IMR-90 (cell line): ENCODE measurements at regions not wholly inside any gene's neighbourhood (a gene's known extent, or its start where the extent isn't known, plus 50 kb on each side); places are given as distances from the start of the nearest gene placed in this dataset.
A peak's percentile ranks its signal among the peaks of the same experiment; 100 is the strongest.

ENCODE experiments used
- ATAC-seq: fragments of 200-7000 bp; cut with Tn5 transposase; 2 replicates; pipeline ENCODE4 v1.9.1; 2020; ENCODE audit warnings: low read depth, mild to moderate bottlenecking, moderate library complexity
- BruUV-seq: library from RNA; stranded (reverse); fragments of 400-500 nt; replicated peaks from 2 replicates; lab custom pipeline; 2021; lab: Mats Ljungman, UMichigan
- CTCF ChIA-PET: fragments of 300-600 bp; formaldehyde crosslinking; extraction: SDS; loops from one replicate; lab custom pipeline; 2021; ENCODE audit warnings: antibody characterized with exemption; lab: Yijun Ruan, JAX
- POLR2A ChIA-PET: fragments of 300-600 bp; sonication (Branson Sonifier 250); formaldehyde crosslinking; loops from one replicate; lab custom pipeline; 2022; ENCODE audit warnings: antibody characterized with exemption; ENCODE audit not compliant: unreplicated experiment; lab: Charles Lee
- DNase-seq: peaks from one replicate; pipeline ENCODE4 v3.0.0; 2013
- H2AFZ ChIP-seq: replicated peaks from 2 replicates; pipeline ENCODE3; 2013; ENCODE audit warnings: low read length, mild to moderate bottlenecking; ENCODE audit not compliant: poor library complexity
- H2AK5ac ChIP-seq: 2 replicates; pipeline ENCODE4 v1.6.1; 2013; ENCODE audit warnings: low read depth, low read length, inconsistent platforms
- H2AK9ac ChIP-seq: replicated peaks from 2 replicates; pipeline ENCODE3; 2013; ENCODE audit warnings: mild to moderate bottlenecking, low read depth, low read length, moderate library complexity; ENCODE audit not compliant: poor library complexity
- H2BK120ac ChIP-seq: 2 replicates; pipeline ENCODE4 v1.6.1; 2013; ENCODE audit warnings: low read depth, low read length, inconsistent platforms
- H2BK15ac ChIP-seq: 3 replicates; pipeline ENCODE4 v1.6.1; 2013; ENCODE audit warnings: low read depth, low read length, inconsistent platforms
- H2BK20ac ChIP-seq: 2 replicates; pipeline ENCODE4 v1.6.1; 2013; ENCODE audit warnings: low read depth, mild to moderate bottlenecking, inconsistent platforms, low read length, moderate library complexity
- H2BK5ac ChIP-seq: 2 replicates; pipeline ENCODE4 v1.6.1; 2013; ENCODE audit warnings: mild to moderate bottlenecking, low read depth, low read length, inconsistent platforms; ENCODE audit not compliant: poor library complexity, severe bottlenecking
- H3K14ac ChIP-seq: replicated peaks from 2 replicates; pipeline ENCODE4 v1.6.1; 2013; ENCODE audit warnings: low read depth, low read length, inconsistent platforms
- H3K18ac ChIP-seq: 2 replicates; pipeline ENCODE4 v1.6.1; 2013; ENCODE audit warnings: low read depth, low read length, control low read depth
- H3K23ac ChIP-seq: 2 replicates; pipeline ENCODE4 v1.6.1; 2013; ENCODE audit warnings: low read depth, low read length, inconsistent platforms
- H3K27ac ChIP-seq: 2 replicates; pipeline ENCODE4 v1.5.1; 2013; ENCODE audit warnings: mild to moderate bottlenecking, control low read depth, low read length; ENCODE audit not compliant: insufficient read depth
- H3K27me3 ChIP-seq: 2 replicates; pipeline ENCODE4 v1.6.1; 2013; ENCODE audit warnings: low read length; ENCODE audit not compliant: control insufficient read depth, insufficient read depth
- H3K36me3 ChIP-seq: 2 replicates; pipeline ENCODE4 v1.6.1; 2013; ENCODE audit warnings: low read length, mixed read lengths; ENCODE audit not compliant: control insufficient read depth, insufficient read depth
- H3K4ac ChIP-seq: 2 replicates; pipeline ENCODE4 v1.6.1; 2013; ENCODE audit warnings: low read depth, low read length, inconsistent platforms
- H3K4me1 ChIP-seq: 2 replicates; pipeline ENCODE4 v1.6.1; 2013; ENCODE audit warnings: low read length, mixed read lengths; ENCODE audit not compliant: control insufficient read depth, insufficient read depth
- H3K4me2 ChIP-seq: 2 replicates; pipeline ENCODE4 v1.6.1; 2013; ENCODE audit warnings: low read depth, mild to moderate bottlenecking, control low read depth, low read length, moderate library complexity
- H3K4me3 ChIP-seq: 2 replicates; pipeline ENCODE4 v1.5.1; 2013; ENCODE audit warnings: low read depth, mild to moderate bottlenecking, control low read depth, low read length, moderate library complexity; ENCODE audit not compliant: insufficient read depth
- H3K56ac ChIP-seq: 2 replicates; pipeline ENCODE4 v1.6.1; 2013; ENCODE audit warnings: low read length, inconsistent platforms; ENCODE audit not compliant: insufficient read depth; ENCODE audit errors: extremely low read depth
- H3K79me1 ChIP-seq, 2 experiments: 2 replicates each; pipeline ENCODE4 v1.6.1; 2013; ENCODE audit warnings: low read length in 2 of 2, inconsistent platforms in 1 of 2, low read depth in 1 of 2
- H3K9ac ChIP-seq: 2 replicates; pipeline ENCODE4 v1.6.1; 2013; ENCODE audit warnings: low read depth, low read length, control low read depth
- H3K9me1 ChIP-seq: 2 replicates; pipeline ENCODE4 v1.6.1; 2013; ENCODE audit warnings: low read length, inconsistent platforms; ENCODE audit not compliant: insufficient read depth
- H3K9me3 ChIP-seq: 2 replicates; pipeline ENCODE4 v1.6.1; 2013; ENCODE audit warnings: low read length; ENCODE audit not compliant: control insufficient read depth, insufficient read depth
- H4K20me1 ChIP-seq: 2 replicates; pipeline ENCODE4 v1.6.1; 2013; ENCODE audit warnings: low read length, inconsistent platforms; ENCODE audit not compliant: insufficient read depth
- H4K5ac ChIP-seq: 2 replicates; pipeline ENCODE4 v1.6.1; 2013; ENCODE audit warnings: mild to moderate bottlenecking, low read depth, low read length, control low read depth
- H4K8ac ChIP-seq, 2 experiments: 2 replicates each; pipeline ENCODE4 v1.6.1; 2013; ENCODE audit warnings: low read depth in 2 of 2, low read length in 2 of 2, control low read depth in 1 of 2, inconsistent platforms in 1 of 2
- H4K91ac ChIP-seq: 2 replicates; pipeline ENCODE4 v1.6.1; 2013; ENCODE audit warnings: low read depth, low read length, inconsistent platforms; ENCODE audit not compliant: insufficient read depth
- CEBPB ChIP-seq: IDR thresholded peaks from 2 replicates; pipeline ENCODE4 v1.6.1; 2012; ENCODE audit warnings: low read depth, low read length, improper control_type of control experiment
- CHD1 ChIP-seq: IDR thresholded peaks from 2 replicates; pipeline ENCODE4 v1.6.1; 2012; ENCODE audit warnings: low read depth, low read length, improper control_type of control experiment
- CTCF ChIP-seq: conservative IDR thresholded peaks from 2 replicates; pipeline ENCODE4 v1.5.1; 2012; ENCODE audit warnings: mild to moderate bottlenecking, low read depth, low read length, improper control_type of control experiment
- FOS ChIP-seq: fragments of 150-350 bp; IDR thresholded peaks from 2 replicates; pipeline ENCODE4 v1.6.1; 2016; ENCODE audit warnings: low read depth, low read length
- MAFK ChIP-seq: IDR thresholded peaks from 2 replicates; pipeline ENCODE4 v1.6.1; 2012; ENCODE audit warnings: low read depth, low read length, improper control_type of control experiment
- MAZ ChIP-seq: IDR thresholded peaks from 2 replicates; pipeline ENCODE4 v1.6.1; 2012; ENCODE audit warnings: low read depth, mild to moderate bottlenecking, low read length, improper control_type of control experiment, moderate library complexity, borderline replicate concordance
- NFE2L2 ChIP-seq: fragments of 150-350 bp; IDR thresholded peaks from 2 replicates; pipeline ENCODE4 v1.6.1; 2016; ENCODE audit warnings: low read depth, mild to moderate bottlenecking, low read length
- POLR2A ChIP-seq: IDR thresholded peaks from 2 replicates; pipeline ENCODE4 v1.6.1; 2012; ENCODE audit warnings: mild to moderate bottlenecking, low read depth, low read length
- RAD21 ChIP-seq: IDR thresholded peaks from 2 replicates; pipeline ENCODE4 v1.6.1; 2012; ENCODE audit warnings: low read length, improper control_type of control experiment
- RCOR1 ChIP-seq: IDR thresholded peaks from 2 replicates; pipeline ENCODE4 v1.6.1; 2012; ENCODE audit warnings: mild to moderate bottlenecking, low read length, improper control_type of control experiment; ENCODE audit not compliant: insufficient replicate concordance
- RFX5 ChIP-seq: IDR thresholded peaks from 2 replicates; pipeline ENCODE4 v1.8.0; 2012; ENCODE audit warnings: low read depth, mild to moderate bottlenecking, low read length, moderate library complexity
- WGBS, 2 experiments: methylation state at CpG; one replicate each; pipeline versions ENCODE4 v1.1.5 to v1.1.7; 2013; ENCODE audit warnings: missing lambda C conversion rate in 2 of 2; ENCODE audit not compliant: insufficient read length in 1 of 2; ENCODE audit errors: extremely low coverage in 2 of 2; 5-methylcytosine and 5-hydroxymethylcytosine counted together
- dilution Hi-C: fragments of 300-500 bp; cut with HindIII; formaldehyde crosslinking; loops from one replicate; pipeline ENCODE4 v1.14.3; 2018; ENCODE audit warnings: low sequenced_read_pairs; ENCODE audit not compliant: unreplicated experiment
- in situ Hi-C: fragments of 300-500 bp; cut with MboI; formaldehyde crosslinking; loops from 3 replicates; pipeline ENCODE4 v1.14.3; 2019; ENCODE audit warnings: low sequenced_read_pairs, inconsistent platforms, mixed read lengths
- intact Hi-C: fragments of 100-400 bp; cut with micrococcal nuclease; formaldehyde crosslinking; loops from 2 replicates; pipeline ENCODE4 v1.10.0; 2022

GRCh38 chr11:71197096-71197495 lies 55.3 kb downstream of the SHANK2 start:
- Histone ChIP-seq H3K4me3 (no peak overlapping the region), H4K5ac (no peak overlapping the region), H2BK15ac (no peak overlapping the region), H3K9me3 (no peaks in the 10 kb centered on the region), H3K4me1 (peaks cover 3% of the 10 kb centered on the region; the same call in 1 of the 2 replicates), H3K9me1 (no peaks in the 10 kb centered on the region), H2BK20ac (no peak overlapping the region), H2AK9ac (no peak overlapping the region), H3K4ac (no peak overlapping the region), H3K27me3 (no peaks in the 10 kb centered on the region), H3K36me3 (peaks cover 7% of the 10 kb centered on the region), H2BK120ac (no peak overlapping the region), H2BK5ac (no peak overlapping the region), H4K20me1 (no peaks in the 10 kb centered on the region; the same call in 1 of the 2 replicates), H2AK5ac (no peak overlapping the region), H3K27ac (no peak overlapping the region), H4K91ac (no peak overlapping the region), H3K9ac (no peak overlapping the region), H3K14ac (no peak overlapping the region), H3K56ac (no peak overlapping the region), H2AFZ (peak overlapping the region; percentile 29), H3K18ac (no peak overlapping the region), H4K8ac (no peak overlapping the region), H3K23ac (no peak overlapping the region), H3K79me1 (no peaks in the 10 kb centered on the region; a peak in 2 of 4 replicates), H3K4me2 (no peak overlapping the region)
- no CpG with 5 or more reads among the region's 5 CpGs for WGBS, 2 experiments
- DNase-seq (no peak), ATAC-seq (no peak)
- intact Hi-C loops (no loop called here), in situ Hi-C loops (no loop called here), dilution Hi-C loops (no loop called here)
- TF ChIP-seq POLR2A: no peak
- TF ChIP-seq RAD21: no peak
- no peak for TF ChIP-seq NFE2L2
- TF ChIP-seq CTCF: no peak
- TF ChIP-seq RCOR1: no peak
- no peak for TF ChIP-seq CEBPB
- no peak for TF ChIP-seq MAZ
- no peak for TF ChIP-seq FOS
- TF ChIP-seq CHD1: no peak
- TF ChIP-seq RFX5: no peak
- TF ChIP-seq MAFK: no peak
- no TSS peak for BruUV-seq
- ChIA-PET CTCF (no interaction called here), POLR2A (no interaction called here)
